SU-DHL-6 (cell line): ENCODE measurements at regions not wholly inside any gene's neighbourhood (a gene's known extent, or its start where the extent isn't known, plus 50 kb on each side); places are given as distances from the start of the nearest gene placed in this dataset.
A peak's percentile ranks its signal among the peaks of the same experiment; 100 is the strongest.

Source experiments
- H2AFZ ChIP-seq: fragments of 200-600 bp; sonication (generic); 2 replicates; pipeline ENCODE4 v1.6.1; 2014; ENCODE audit warnings: low read depth, mild to moderate bottlenecking, moderate library complexity, mixed read lengths, antibody characterized with exemption, low read length; ENCODE audit not compliant: severe bottlenecking
- H3F3A ChIP-seq: fragments of 200-600 bp; shearing (Covaris generic); 2 replicates; pipeline ENCODE4 v1.6.0; 2016; ENCODE audit warnings: antibody characterized with exemption, mild to moderate bottlenecking; ENCODE audit not compliant: insufficient read depth
- H3K27ac ChIP-seq: fragments of 200-600 bp; sonication (generic); 2 replicates; pipeline ENCODE4 v1.5.1; 2016; ENCODE audit warnings: low read depth, mild to moderate bottlenecking, low read length, moderate library complexity, mixed read lengths
- H3K27me3 ChIP-seq: fragments of 200-600 bp; sonication (generic), shearing (Covaris generic); 2 replicates; pipeline ENCODE4 v1.6.0; 2014; ENCODE audit warnings: mild to moderate bottlenecking, low read length
- H3K36me3 ChIP-seq: fragments of 200-600 bp; sonication (generic); 2 replicates; pipeline ENCODE4 v1.6.1; 2014; ENCODE audit warnings: mild to moderate bottlenecking, low read length, mixed read lengths
- H3K4me2 ChIP-seq: fragments of 300-600, 200-600 bp; shearing (Covaris generic), sonication (generic); 2 replicates; pipeline ENCODE4 v1.6.0; 2014; ENCODE audit warnings: low read length, low read depth, mild to moderate bottlenecking; ENCODE audit not compliant: poor library complexity, severe bottlenecking
- H3K4me3 ChIP-seq: fragments of 200-600 bp; sonication (generic); 2 replicates; pipeline ENCODE4 v1.5.1; 2014; ENCODE audit warnings: antibody characterized with exemption, low read length, mild to moderate bottlenecking, mixed read lengths; ENCODE audit not compliant: insufficient read depth, poor library complexity, severe bottlenecking
- H3K79me2 ChIP-seq: fragments of 200-600 bp; sonication (generic); 2 replicates; pipeline ENCODE4 v1.6.1; 2014; ENCODE audit warnings: mild to moderate bottlenecking, low read length, moderate library complexity; ENCODE audit not compliant: insufficient read depth
- H3K9ac ChIP-seq: fragments of 200-600 bp; sonication (generic); 2 replicates; pipeline ENCODE4 v1.7.0; 2014; ENCODE audit warnings: mild to moderate bottlenecking, low read length
- H3K9me2 ChIP-seq: fragments of 200-600 bp; sonication (generic); replicated peaks from 2 replicates; pipeline ENCODE4 v1.6.1; 2014; ENCODE audit warnings: low read length; ENCODE audit not compliant: insufficient read depth
- H3K9me3 ChIP-seq: fragments of 200-600 bp; sonication (generic); 2 replicates; pipeline ENCODE4 v1.6.1; 2014; ENCODE audit warnings: low read length, mixed read lengths; ENCODE audit not compliant: insufficient read depth
- H4K20me1 ChIP-seq: fragments of 200-600 bp; sonication (generic); 2 replicates; pipeline ENCODE4 v1.6.1; 2014; ENCODE audit warnings: low read depth, mild to moderate bottlenecking, antibody characterized with exemption, low read length, moderate library complexity, mixed read lengths
- EZH2phosphoT487 ChIP-seq: fragments of 200-600 bp; sonication (generic), shearing (Covaris generic); conservative IDR thresholded peaks from 2 replicates; pipeline ENCODE4 v1.6.1; 2018; ENCODE audit warnings: mild to moderate bottlenecking, antibody characterized with exemption, low read length, moderate library complexity, mixed read lengths
- TF ChIP-seq, protein P1 (sequence below): fragments of 200-600 bp; sonication (generic); IDR thresholded peaks from one replicate; pipeline ENCODE4 v1.5.1; 2017; ENCODE audit warnings: antibody characterized with exemption, mild to moderate bottlenecking, low read length, moderate library complexity; ENCODE audit not compliant: insufficient read depth, poor library complexity, severe bottlenecking

DNA sequence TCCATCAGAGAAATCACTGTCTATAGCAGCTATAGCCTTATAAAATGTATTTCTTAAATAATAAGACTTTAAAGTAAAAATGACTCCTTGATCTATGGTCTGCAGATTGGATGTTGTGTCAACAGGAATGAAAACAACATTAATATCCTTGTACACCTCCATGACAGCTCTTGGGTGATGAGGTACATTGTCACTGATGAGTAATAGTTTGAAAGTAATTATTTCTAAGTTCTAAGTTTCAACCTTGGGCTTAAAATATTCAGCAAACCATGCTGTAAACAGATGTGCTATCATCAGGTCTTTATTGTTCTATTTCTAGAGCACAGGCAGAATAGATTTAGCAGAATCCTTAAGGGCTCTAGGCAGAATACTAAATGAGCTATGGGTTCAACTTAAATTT lies 568.2 kb upstream of the BCHE start:
- Histone ChIP-seq H4K20me1 (no peaks in the 10 kb centered on the region), H3K27ac (no peak overlapping the region), H3K9me3 (no peaks in the 10 kb centered on the region), H3K4me2 (no peak overlapping the region), H3K4me3 (no peak overlapping the region), H2AFZ (peak overlapping the region; percentile 35), H3K27me3 (no peaks in the 10 kb centered on the region), H3K9me2 (no peaks in the 10 kb centered on the region), H3K36me3 (no peaks in the 10 kb centered on the region), H3K9ac (no peak overlapping the region), H3K79me2 (no peaks in the 10 kb centered on the region), H3F3A (no peaks in the 10 kb centered on the region)
- no peak for TF ChIP-seq EZH2phosphoT487
- TF ChIP-seq, protein P1, sequence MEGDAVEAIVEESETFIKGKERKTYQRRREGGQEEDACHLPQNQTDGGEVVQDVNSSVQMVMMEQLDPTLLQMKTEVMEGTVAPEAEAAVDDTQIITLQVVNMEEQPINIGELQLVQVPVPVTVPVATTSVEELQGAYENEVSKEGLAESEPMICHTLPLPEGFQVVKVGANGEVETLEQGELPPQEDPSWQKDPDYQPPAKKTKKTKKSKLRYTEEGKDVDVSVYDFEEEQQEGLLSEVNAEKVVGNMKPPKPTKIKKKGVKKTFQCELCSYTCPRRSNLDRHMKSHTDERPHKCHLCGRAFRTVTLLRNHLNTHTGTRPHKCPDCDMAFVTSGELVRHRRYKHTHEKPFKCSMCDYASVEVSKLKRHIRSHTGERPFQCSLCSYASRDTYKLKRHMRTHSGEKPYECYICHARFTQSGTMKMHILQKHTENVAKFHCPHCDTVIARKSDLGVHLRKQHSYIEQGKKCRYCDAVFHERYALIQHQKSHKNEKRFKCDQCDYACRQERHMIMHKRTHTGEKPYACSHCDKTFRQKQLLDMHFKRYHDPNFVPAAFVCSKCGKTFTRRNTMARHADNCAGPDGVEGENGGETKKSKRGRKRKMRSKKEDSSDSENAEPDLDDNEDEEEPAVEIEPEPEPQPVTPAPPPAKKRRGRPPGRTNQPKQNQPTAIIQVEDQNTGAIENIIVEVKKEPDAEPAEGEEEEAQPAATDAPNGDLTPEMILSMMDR, result no peak

DNA sequence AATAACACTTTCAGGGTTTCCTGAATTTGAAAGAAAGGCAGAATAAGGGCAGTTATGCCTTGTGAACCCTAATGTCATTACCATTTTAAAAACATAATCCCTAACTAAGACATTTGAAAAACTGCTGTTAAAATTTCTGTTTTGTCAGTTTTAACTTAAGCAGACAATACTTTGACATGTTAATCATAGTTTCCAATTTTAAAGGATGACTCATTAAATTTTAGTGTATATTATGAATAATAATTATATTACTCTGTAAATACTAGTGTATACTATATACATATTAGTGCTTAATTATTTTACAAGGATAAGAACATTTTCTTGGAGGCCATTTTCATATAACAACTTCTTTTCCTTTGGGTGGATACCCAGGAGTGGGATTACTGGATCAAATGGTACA lies 553.1 kb upstream of the BCHE start:
- Histone ChIP-seq H3K36me3 (no peaks in the 10 kb centered on the region), H3K4me2 (no peak overlapping the region), H2AFZ (no peak overlapping the region), H3K27ac (no peak overlapping the region), H3K4me3 (no peak overlapping the region), H3F3A (no peaks in the 10 kb centered on the region), H3K27me3 (no peaks in the 10 kb centered on the region), H3K9me2 (no peaks in the 10 kb centered on the region), H4K20me1 (no peaks in the 10 kb centered on the region), H3K9me3 (no peaks in the 10 kb centered on the region), H3K9ac (no peak overlapping the region), H3K79me2 (no peaks in the 10 kb centered on the region)
- TF ChIP-seq, protein P1, result no peak
- TF ChIP-seq EZH2phosphoT487, result no peak

DNA sequence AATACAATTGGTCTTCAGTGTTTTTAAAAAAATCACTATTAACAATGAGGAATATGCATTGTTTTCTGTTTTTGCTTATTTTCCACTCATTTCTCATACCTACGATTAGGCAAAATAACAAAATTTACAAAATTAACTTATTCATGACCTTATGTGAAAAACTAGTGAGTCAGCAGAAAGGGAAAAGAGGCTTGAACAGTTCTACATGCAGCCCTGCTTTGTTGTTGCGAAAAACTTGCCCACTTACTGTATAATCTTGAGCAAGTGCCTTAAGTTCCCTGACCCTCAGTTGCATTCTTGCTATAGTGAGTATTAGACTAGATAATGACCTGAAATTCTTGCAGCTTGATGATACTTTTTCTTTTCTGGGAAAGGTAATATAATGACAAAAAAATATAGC lies 551.1 kb upstream of the BCHE start:
- no peak overlapping the region for H3K27ac ChIP-seq
- no peak overlapping the region for H3K4me2 ChIP-seq
- peak overlapping the region; percentile 15 for H2AFZ ChIP-seq

More for the DNA sequence above, 551.1 kb upstream of the BCHE start:
- no peaks in the 10 kb centered on the region for H3K27me3 ChIP-seq
- no peaks in the 10 kb centered on the region for H3K79me2 ChIP-seq
- H3K9me3 ChIP-seq, result no peaks in the 10 kb centered on the region
- no peak overlapping the region for H3K9ac ChIP-seq
- H3K36me3 ChIP-seq, result no peaks in the 10 kb centered on the region
- H3K9me2 ChIP-seq, result no peaks in the 10 kb centered on the region
- H3F3A ChIP-seq, result no peaks in the 10 kb centered on the region
- no peak overlapping the region for H3K4me3 ChIP-seq
- TF ChIP-seq EZH2phosphoT487, result no peak
- TF ChIP-seq, protein P1, result no peak
- H4K20me1 ChIP-seq, result no peaks in the 10 kb centered on the region
